UCSD-AML1 (cell line): ENCODE measurements at regions not wholly inside any gene's neighbourhood (a gene's known extent, or its start where the extent isn't known, plus 50 kb on each side); places are given as distances from the start of the nearest gene placed in this dataset.
"Not testable (repeated sequence)": the region's sequence is repeated elsewhere in the genome, so short reads cannot be mapped to it uniquely, and the experiment has no call there.

Experiments used
- DNase-seq: peaks from one replicate; lab custom pipeline; 2025; ENCODE audit not compliant: unreplicated experiment; lab: John Stamatoyannopoulos, UW

DNA sequence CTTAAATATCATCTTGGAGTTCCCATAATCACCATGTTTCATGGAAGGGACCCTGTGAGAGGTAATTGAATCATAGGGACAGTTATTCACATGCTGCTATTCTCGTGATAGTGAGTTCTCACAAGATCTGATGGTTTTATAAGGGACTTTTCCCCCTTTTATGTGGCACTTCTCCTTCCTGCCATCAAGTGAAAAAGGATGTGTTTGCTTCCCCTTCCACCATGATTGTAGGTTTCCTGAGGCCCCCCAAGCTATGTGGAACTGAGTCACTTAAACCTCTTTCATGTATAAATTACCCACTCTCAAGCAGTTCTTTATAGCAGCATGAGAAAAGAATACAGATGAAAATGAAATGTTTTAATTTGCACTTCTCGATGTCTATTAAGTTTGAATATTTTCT is 112.0 kb downstream of the ZNF648 start:
- no peak for DNase-seq

DNA sequence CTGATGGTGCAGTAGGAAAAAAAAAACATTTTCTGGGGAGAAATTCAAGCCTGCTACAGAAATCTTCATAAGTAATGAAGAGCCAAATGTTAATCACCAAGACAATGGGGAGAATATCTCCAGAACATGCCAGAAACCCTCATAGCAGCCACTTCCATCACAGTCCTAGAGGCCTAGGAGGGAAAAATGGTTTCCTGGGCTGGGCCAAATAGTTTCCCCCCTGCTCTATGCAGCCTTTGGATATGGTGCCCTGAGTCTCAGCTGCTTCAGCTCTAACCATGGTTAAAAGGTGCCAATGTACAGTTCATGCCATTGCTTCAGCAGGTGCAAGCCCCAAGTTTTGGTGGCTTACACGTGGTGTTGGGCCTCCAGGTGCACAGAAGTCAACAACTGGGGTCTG is 113.1 kb downstream of the ZNF648 start:
- DNase-seq: no peak

DNA sequence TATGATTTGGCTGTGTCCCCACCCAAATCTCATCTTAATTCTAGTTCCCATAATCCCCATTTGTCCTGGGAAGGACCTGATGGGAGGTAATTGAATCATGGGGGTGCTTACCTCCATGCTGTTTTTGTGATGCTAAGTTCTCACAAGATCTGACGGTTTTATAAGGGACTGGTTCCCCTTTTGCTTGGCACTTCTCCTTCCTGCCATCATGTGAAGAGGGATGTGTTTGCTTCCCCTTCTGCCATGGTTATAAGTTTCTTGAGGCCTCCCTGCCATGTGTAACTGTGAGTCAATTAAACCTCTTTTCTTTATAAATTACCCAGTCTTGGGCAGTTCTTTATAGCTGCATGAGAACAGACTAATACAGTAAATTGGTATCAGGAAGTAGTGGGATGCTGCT is 114.1 kb downstream of the ZNF648 start:
- no peak for DNase-seq

- DNase-seq: peak; percentile 21
Measured at GRCh38 chr1:181936768-181937581, 124.5 kb downstream of the ZNF648 start.

DNA sequence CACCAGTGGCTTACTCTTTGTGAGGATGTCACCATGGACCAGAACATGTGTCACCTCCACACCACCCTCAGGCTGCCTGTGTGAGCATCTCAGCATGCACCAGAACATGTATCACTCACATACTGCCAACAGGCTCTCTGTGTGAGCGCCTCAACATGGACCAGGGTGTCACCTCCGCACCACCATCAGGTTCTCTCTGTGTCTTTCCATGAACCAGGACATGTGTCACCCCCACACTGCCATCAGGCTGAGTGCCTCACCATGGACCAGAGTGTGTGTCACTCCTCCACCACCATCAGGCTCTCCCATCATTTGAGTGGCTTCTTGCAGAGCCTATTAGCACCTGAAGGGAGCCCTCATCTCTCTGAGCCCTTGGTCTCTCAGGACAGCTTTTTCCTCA is 125.2 kb downstream of the ZNF648 start:
- DNase-seq: no peak

GRCh38 chr1:181931873-181932272 is 129.6 kb downstream of the ZNF648 start:
- DNase-seq: no peak

- DNase-seq: no peak
Measured at GRCh38 chr1:181930187-181930586, 131.3 kb downstream of the ZNF648 start.

- no peak for DNase-seq
Measured at GRCh38 chr1:181926697-181927096, 134.8 kb downstream of the ZNF648 start.

DNA sequence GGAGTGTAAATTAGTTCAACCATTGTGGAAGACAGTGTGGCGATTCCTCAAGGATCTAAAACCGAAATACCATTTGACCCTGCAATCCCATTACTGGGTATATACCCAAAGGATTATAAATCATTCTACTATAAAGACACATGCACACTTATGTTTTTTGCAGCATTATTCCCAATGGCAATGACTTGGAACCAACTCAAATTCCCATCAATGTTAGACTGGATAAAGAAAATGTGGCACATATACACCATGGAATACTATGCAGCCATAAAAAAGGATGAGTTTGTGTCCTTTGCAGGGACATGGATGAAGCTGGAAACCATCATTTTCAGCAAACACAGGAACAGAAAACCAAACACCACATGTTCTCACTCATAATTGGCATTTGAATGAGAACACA is 137.5 kb downstream of the ZNF648 start:
- DNase-seq: not testable (repeated sequence)

- DNase-seq: no peak
Measured at GRCh38 chr1:181919542-181919941, 142.0 kb downstream of the ZNF648 start.

DNA sequence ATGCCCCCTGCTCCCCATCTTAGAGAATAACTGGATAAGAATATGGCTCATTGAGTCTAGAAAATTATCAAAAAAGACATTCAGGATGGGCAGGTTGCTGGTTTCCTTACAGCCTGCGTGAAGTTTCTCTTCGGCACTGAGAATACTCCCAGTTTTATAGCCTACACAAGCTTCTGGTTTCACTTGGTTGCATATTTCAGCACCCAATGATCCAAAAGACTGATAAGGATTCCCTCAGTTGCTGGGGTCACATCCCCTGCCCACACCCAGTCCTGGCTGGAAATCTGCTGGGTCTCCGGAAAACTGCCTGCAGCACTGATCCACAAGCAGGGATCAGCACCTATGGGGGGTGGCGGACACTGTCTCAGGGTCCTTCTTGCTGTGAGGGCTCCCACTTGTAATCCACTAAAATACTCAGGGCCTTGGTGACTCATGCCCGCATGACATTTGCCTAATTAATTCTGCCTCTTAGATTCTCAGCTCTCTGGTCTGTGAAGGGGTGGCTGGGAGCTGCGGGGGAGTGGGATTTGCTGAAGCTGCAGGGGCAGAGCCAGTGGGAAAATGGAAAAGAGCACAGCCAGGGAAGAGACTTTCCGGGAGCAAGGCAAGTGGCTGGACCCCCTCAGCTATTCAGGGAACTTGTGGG is 142.5 kb downstream of the ZNF648 start:
- DNase-seq: no peak

DNA sequence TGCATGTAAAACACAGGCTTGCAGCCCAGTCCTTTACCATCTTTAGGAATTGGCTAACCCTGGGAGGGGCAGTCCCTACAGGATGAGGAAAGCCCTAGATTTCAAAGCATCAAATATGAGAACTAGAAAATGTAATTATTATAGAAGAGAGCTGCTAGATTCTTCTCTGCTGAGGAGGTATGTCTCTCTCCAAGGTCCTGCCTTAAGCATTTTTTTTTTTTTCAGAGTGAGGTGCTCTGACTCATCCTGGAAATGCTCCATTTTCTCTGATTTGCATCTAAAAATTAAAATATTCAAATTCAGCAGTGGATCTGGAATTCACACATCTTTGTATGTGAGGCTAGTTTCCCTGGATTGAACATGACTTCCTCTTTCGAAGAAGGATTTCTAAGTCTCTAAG is 149.8 kb downstream of the ZNF648 start:
- DNase-seq: no peak

DNA sequence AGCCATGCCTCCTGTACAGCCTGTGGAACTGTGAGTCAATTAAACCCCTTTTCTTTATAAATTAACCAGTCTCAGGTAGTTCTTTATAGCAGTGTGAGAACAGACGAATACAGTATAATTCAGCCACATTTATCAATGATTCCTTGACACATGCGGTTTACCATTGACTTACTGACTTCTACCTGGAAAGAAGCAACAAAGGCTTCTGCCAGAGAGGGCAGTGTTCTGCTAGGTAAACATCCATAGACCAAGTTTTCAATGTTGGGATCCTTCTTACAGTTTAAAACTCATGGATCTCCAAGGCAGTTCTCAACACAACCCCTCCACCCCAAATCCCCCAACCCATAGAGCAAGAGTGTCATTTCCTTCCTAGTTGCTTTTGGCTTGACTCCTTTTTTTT is 150.6 kb downstream of the ZNF648 start:
- DNase-seq: no peak

- DNase-seq: no peak
Measured at GRCh38 chr1:181909010-181909409, 152.5 kb downstream of the ZNF648 start.

DNA sequence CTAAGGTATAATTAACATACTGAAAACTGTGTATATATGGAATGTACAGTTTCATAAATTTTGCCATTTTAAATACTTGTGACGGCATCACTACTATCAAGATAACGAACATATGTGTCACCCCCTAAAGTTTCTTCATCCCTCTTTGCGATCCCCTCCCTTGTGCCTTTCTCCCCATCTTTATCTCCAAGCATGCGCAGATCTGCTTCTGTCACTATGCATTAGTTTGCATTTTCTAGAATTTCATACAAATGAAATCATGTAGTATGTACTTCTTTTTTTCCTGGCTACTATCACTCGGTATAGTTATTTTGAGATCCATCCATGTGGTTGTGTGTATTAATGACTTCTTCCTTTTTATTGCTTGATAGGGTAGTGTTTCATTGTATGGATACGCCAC is 154.9 kb downstream of the ZNF648 start:
- DNase-seq: no peak

GRCh38 chr1:181905944-181906597 is 155.4 kb downstream of the ZNF648 start:
- no peak for DNase-seq

GRCh38 chr1:181898773-181899172 is 162.7 kb downstream of the ZNF648 start:
- DNase-seq: no peak

DNA sequence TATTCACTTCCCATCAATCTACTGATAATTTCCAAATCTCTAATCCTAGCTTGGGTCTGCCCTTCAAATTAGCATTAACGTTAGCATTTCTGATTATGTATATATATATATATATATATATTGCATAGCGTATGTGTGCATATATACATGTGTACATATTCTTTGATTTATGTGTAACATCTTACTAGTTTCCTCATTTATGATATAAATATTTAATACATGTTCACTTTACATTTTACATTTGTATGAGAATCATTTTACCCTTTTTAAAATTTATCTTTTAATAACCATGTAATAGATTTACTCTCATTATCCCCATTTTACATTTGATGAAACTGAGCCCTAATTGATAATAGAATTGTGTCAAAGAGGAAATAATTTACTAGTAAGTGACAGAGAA is 164.7 kb downstream of the ZNF648 start:
- DNase-seq: no peak

DNA sequence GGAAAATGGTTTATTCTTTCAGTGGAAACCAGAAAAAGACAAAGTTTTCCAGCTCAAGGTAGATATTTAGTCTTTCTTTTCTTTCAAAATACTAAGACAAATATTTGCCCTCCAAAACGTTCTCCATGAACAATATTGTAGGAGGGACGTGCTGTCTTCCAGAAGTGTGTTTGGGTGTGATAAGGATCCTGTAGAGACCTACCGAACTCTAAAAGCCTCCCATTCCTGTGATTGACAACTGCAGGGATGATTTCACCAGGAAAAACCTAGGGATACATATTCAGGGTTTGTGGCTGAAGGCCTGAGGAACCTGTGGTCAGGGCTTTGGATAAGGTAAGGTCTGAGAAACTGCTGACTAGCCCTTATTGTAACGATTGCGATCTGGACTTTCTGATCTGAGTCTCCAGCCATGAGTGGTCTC is 167.1 kb downstream of the ZNF648 start:
- DNase-seq: no peak

GRCh38 chr1:181893937-181894336 is 167.6 kb downstream of the ZNF648 start:
- DNase-seq: no peak

- DNase-seq: not testable (repeated sequence)
Measured at GRCh38 chr1:181893150-181893549, 168.4 kb downstream of the ZNF648 start.

GRCh38 chr1:181872562-181872961 is 188.9 kb downstream of the ZNF648 start:
- no peak for DNase-seq
